Left lung (tissue), 4 donors: ENCODE measurements at regions not wholly inside any gene's neighbourhood (a gene's known extent, or its start where the extent isn't known, plus 50 kb on each side); places are given as distances from the start of the nearest gene placed in this dataset.

Experiments used
- ATAC-seq: fragments of 200-7000 bp; cut with Tn5 transposase; one replicate; pipeline ENCODE4 v1.9.1; 2020; ENCODE audit warnings: moderate library complexity
- DNase-seq, 4 donors: peaks; one replicate each; pipeline ENCODE4 v3.0.0-alpha.2; 2013 to 2020
- H3K27ac ChIP-seq, 2 donors: fragments of 200-600 bp; sonication (generic) in 1 of 2; one replicate each; pipeline versions ENCODE4 v1.5.0 to v1.8.0; 2020 to 2021
- H3K27me3 ChIP-seq, 2 donors: fragments of 200-600 bp; sonication (generic) in 1 of 2; one replicate each; pipeline versions ENCODE4 v1.5.0 to v1.8.0; 2020 to 2021
- H3K36me3 ChIP-seq, 2 donors: fragments of 200-600 bp; sonication (generic) in 1 of 2; one replicate each; pipeline versions ENCODE4 v1.5.0 to v1.8.0; 2020 to 2021
- H3K4me1 ChIP-seq, 2 donors: fragments of 200-600 bp; one replicate each; pipeline ENCODE4 v1.8.0; 2021
- H3K4me3 ChIP-seq, 2 donors: fragments of 200-600 bp; sonication (generic) in 1 of 2; one replicate each; pipeline versions ENCODE4 v1.5.0 to v1.8.0; 2020 to 2021; ENCODE audit warnings: mild to moderate bottlenecking in 1 of 2
- H3K9me3 ChIP-seq, 2 donors: fragments of 200-600 bp; sonication (generic) in 1 of 2; one replicate each; pipeline versions ENCODE4 v1.5.0 to v1.8.0; 2020 to 2021
- CTCF ChIP-seq, 2 donors: fragments of 200-600 bp; sonication (generic) in 1 of 2; IDR thresholded peaks; one replicate each; pipeline versions ENCODE4 v1.5.0 to v1.8.0; 2021; ENCODE audit warnings: antibody characterized with exemption in 2 of 2
- intact Hi-C, 2 donors: fragments of 100-400 bp; cut with DNase I; formaldehyde crosslinking; loops; one replicate each; pipeline versions ENCODE4 v1.11.2 to v1.14.2; 2022
- donor health status: DM: no; HTN: yes; CAD: no.
- donor health status: DM: no; HTN: no; CAD: no.

- no peak for TF ChIP-seq CTCF (IDR thresholded peaks at IDR 0.05)
- H3K36me3 ChIP-seq: no peaks in the 10 kb centered on the region
- no peak overlapping the region for H3K27ac ChIP-seq
- H3K4me1 ChIP-seq: no peaks in the 10 kb centered on the region
- ATAC-seq: no peak
- intact Hi-C loops: no loop called here
- H3K9me3 ChIP-seq: peaks cover 0 to 8% of the 10 kb centered on the region in 2 donors
- no peak overlapping the region for H3K4me3 ChIP-seq
- no peaks in the 10 kb centered on the region for H3K27me3 ChIP-seq
- DNase-seq: no peak
Observed at GRCh38 chr1:190649553-190649952, 171.9 kb upstream of the BRINP3 start.

GRCh38 chr1:190658907-190659306, 181.2 kb upstream of the BRINP3 start:
- Histone ChIP-seq H3K4me1 (no peaks in the 10 kb centered on the region), H3K9me3 (no peaks in the 10 kb centered on the region), H3K27me3 (no peaks in the 10 kb centered on the region), H3K4me3 (no peak overlapping the region), H3K27ac (no peak overlapping the region), H3K36me3 (no peaks in the 10 kb centered on the region)
- no peak for TF ChIP-seq CTCF (IDR thresholded peaks at IDR 0.05)
- intact Hi-C loops: no loop called here
- no peak for DNase-seq
- ATAC-seq: no peak

GRCh38 chr1:190663962-190664361, 186.3 kb upstream of the BRINP3 start:
- no peak for ATAC-seq
- H3K27me3 ChIP-seq: no peaks in the 10 kb centered on the region
- no peaks in the 10 kb centered on the region for H3K4me1 ChIP-seq
- H3K27ac ChIP-seq: no peak overlapping the region
- H3K36me3 ChIP-seq: no peaks in the 10 kb centered on the region
- no peak for DNase-seq
- no peak for TF ChIP-seq CTCF (IDR thresholded peaks at IDR 0.05)
- no peak overlapping the region for H3K4me3 ChIP-seq
- peaks cover 0 to 2% of the 10 kb centered on the region in 2 donors for H3K9me3 ChIP-seq
- intact Hi-C loops: no loop called here

- no peak for TF ChIP-seq CTCF (IDR thresholded peaks at IDR 0.05)
- DNase-seq (no peak), ATAC-seq (no peak)
- Histone ChIP-seq H3K9me3 (peaks cover 0 to 2% of the 10 kb centered on the region in 2 donors), H3K27ac (no peak overlapping the region), H3K4me3 (no peak overlapping the region), H3K27me3 (no peaks in the 10 kb centered on the region), H3K36me3 (no peaks in the 10 kb centered on the region), H3K4me1 (no peaks in the 10 kb centered on the region)
- intact Hi-C loops: no loop called here
Observed at GRCh38 chr1:190665045-190665444, 187.4 kb upstream of the BRINP3 start.

- Histone ChIP-seq H3K4me1 (no peaks in the 10 kb centered on the region), H3K27me3 (no peaks in the 10 kb centered on the region), H3K9me3 (peaks cover 0 to 15% of the 10 kb centered on the region in 2 donors), H3K27ac (no peak overlapping the region), H3K36me3 (no peaks in the 10 kb centered on the region), H3K4me3 (no peak overlapping the region)
- intact Hi-C loops: no loop called here
- TF ChIP-seq CTCF (IDR thresholded peaks at IDR 0.05): no peak
- DNase-seq (no peak), ATAC-seq (no peak)
Observed at GRCh38 chr1:190667914-190668313, 190.2 kb upstream of the BRINP3 start.
